ENCODE measurements at regions not wholly inside any gene's neighbourhood (a gene's known extent, or its start where the extent isn't known, plus 50 kb on each side); places are given as distances from the start of the nearest gene placed in this dataset.

DNA sequence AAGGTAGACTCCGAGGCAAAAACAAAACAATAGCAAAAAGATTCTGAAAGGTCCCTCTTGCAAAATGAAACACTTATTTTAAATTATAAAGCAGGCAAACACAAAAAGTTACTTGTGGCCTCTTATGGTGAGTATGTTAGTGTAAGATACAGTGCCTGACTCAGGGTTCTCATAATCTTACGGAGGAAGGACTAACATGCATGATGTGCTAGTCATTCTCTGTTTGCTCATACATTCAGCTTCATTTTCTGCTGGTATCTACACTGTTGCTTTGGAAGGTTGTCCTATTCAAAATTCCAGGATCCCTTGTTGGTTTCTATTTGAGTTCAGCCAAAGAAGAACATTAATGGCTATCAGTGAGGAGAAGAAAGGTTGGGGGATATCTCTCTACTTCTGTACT, 249.1 kb upstream of the FAM47A start:
- H3K4me1 ChIP-seq (ENCODE audit: control insufficient read depth, low read length), result no peaks in the 10 kb centered on the region
- no peaks in the 10 kb centered on the region for H3K9me3 ChIP-seq (ENCODE audit: control insufficient read depth, insufficient read depth, low read length)
- H3K27me3 ChIP-seq (ENCODE audit: control insufficient read depth, low read length), result no peaks in the 10 kb centered on the region
- no peaks in the 10 kb centered on the region for H3K36me3 ChIP-seq (ENCODE audit: control insufficient read depth, low read length)
- no peak overlapping the region for H3K4me3 ChIP-seq (ENCODE audit: low read length)
- H3K4me2 ChIP-seq (ENCODE audit: low read length), result no peak overlapping the region
- H4K20me1 ChIP-seq (ENCODE audit: control insufficient read depth, insufficient read depth, low read depth, low read length), result no peaks in the 10 kb centered on the region
- H3K79me2 ChIP-seq (ENCODE audit: control insufficient read depth, low read length), result no peaks in the 10 kb centered on the region
- no peak overlapping the region for H3K27ac ChIP-seq (ENCODE audit: low read depth, low read length)
- TF ChIP-seq, protein P1, sequence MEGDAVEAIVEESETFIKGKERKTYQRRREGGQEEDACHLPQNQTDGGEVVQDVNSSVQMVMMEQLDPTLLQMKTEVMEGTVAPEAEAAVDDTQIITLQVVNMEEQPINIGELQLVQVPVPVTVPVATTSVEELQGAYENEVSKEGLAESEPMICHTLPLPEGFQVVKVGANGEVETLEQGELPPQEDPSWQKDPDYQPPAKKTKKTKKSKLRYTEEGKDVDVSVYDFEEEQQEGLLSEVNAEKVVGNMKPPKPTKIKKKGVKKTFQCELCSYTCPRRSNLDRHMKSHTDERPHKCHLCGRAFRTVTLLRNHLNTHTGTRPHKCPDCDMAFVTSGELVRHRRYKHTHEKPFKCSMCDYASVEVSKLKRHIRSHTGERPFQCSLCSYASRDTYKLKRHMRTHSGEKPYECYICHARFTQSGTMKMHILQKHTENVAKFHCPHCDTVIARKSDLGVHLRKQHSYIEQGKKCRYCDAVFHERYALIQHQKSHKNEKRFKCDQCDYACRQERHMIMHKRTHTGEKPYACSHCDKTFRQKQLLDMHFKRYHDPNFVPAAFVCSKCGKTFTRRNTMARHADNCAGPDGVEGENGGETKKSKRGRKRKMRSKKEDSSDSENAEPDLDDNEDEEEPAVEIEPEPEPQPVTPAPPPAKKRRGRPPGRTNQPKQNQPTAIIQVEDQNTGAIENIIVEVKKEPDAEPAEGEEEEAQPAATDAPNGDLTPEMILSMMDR (IDR thresholded peaks at IDR 0.05; ENCODE audit: low read depth, low read length, poor library complexity, severe bottlenecking), result no peak
- no peak for TF ChIP-seq EZH2phosphoT487 (IDR thresholded peaks at IDR 0.05; ENCODE audit: borderline replicate concordance, low read length)
- no peaks in the 10 kb centered on the region for H3F3A ChIP-seq (ENCODE audit: control insufficient read depth, insufficient read depth)
- H3K9me2 ChIP-seq (replicated peaks; ENCODE audit: control insufficient read depth, low read length), result no peaks in the 10 kb centered on the region

GRCh38 chrX:34379891-34380290, 247.8 kb upstream of the FAM47A start:
- Histone ChIP-seq H3F3A (ENCODE audit: control insufficient read depth, insufficient read depth) (no peaks in the 10 kb centered on the region), H3K9me2 (replicated peaks; ENCODE audit: control insufficient read depth, low read length) (no peaks in the 10 kb centered on the region), H3K4me3 (ENCODE audit: low read length) (no peak overlapping the region), H3K4me2 (ENCODE audit: low read length) (no peak overlapping the region), H3K79me2 (ENCODE audit: control insufficient read depth, low read length) (no peaks in the 10 kb centered on the region), H3K27me3 (ENCODE audit: control insufficient read depth, low read length) (no peaks in the 10 kb centered on the region), H3K4me1 (ENCODE audit: control insufficient read depth, low read length) (no peaks in the 10 kb centered on the region), H3K27ac (ENCODE audit: low read depth, low read length) (no peak overlapping the region), H4K20me1 (ENCODE audit: control insufficient read depth, insufficient read depth, low read depth, low read length) (no peaks in the 10 kb centered on the region), H3K36me3 (ENCODE audit: control insufficient read depth, low read length) (no peaks in the 10 kb centered on the region), H3K9me3 (ENCODE audit: control insufficient read depth, insufficient read depth, low read length) (no peaks in the 10 kb centered on the region)
- TF ChIP-seq, protein P1 (IDR thresholded peaks at IDR 0.05; ENCODE audit: low read depth, low read length, poor library complexity, severe bottlenecking), result no peak
- TF ChIP-seq EZH2phosphoT487 (IDR thresholded peaks at IDR 0.05; ENCODE audit: borderline replicate concordance, low read length), result no peak

DNA sequence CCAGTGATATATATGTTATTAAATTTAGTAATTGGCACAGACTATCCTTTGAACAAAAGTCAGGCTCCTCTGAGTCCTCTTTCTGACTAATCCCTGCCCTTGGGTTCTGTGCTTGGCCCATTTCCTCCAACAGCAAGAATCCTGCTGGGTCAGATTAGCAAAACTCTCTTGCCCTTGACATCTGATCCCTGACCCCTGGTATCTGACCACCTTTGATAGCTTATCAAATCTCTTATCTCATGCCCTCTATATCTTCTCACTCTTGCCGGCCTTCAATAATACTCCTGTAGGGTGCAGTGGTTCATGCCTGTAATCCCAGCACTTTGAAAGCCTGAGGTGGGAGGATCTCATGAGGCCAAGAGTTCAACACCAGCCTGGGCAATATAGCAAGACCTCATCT, 245.5 kb upstream of the FAM47A start:
- no peaks in the 10 kb centered on the region for H3K36me3 ChIP-seq (ENCODE audit: control insufficient read depth, low read length)
- no peak for TF ChIP-seq EZH2phosphoT487 (IDR thresholded peaks at IDR 0.05; ENCODE audit: borderline replicate concordance, low read length)
- TF ChIP-seq, protein P1 (IDR thresholded peaks at IDR 0.05; ENCODE audit: low read depth, low read length, poor library complexity, severe bottlenecking), result no peak
- H3K9me3 ChIP-seq (ENCODE audit: control insufficient read depth, insufficient read depth, low read length), result no peaks in the 10 kb centered on the region
- no peaks in the 10 kb centered on the region for H3K79me2 ChIP-seq (ENCODE audit: control insufficient read depth, low read length)
- H3K27ac ChIP-seq (ENCODE audit: low read depth, low read length), result no peak overlapping the region
- H4K20me1 ChIP-seq (ENCODE audit: control insufficient read depth, insufficient read depth, low read depth, low read length), result no peaks in the 10 kb centered on the region
- no peak overlapping the region for H3K4me3 ChIP-seq (ENCODE audit: low read length)
- H3K9me2 ChIP-seq (replicated peaks; ENCODE audit: control insufficient read depth, low read length), result no peaks in the 10 kb centered on the region
- H3K4me1 ChIP-seq (ENCODE audit: control insufficient read depth, low read length), result no peaks in the 10 kb centered on the region
- no peaks in the 10 kb centered on the region for H3K27me3 ChIP-seq (ENCODE audit: control insufficient read depth, low read length)
- no peaks in the 10 kb centered on the region for H3F3A ChIP-seq (ENCODE audit: control insufficient read depth, insufficient read depth)
- no peak overlapping the region for H3K4me2 ChIP-seq (ENCODE audit: low read length)

- TF ChIP-seq, protein P1 (IDR thresholded peaks at IDR 0.05; ENCODE audit: low read depth, low read length, poor library complexity, severe bottlenecking), result no peak
- no peak for TF ChIP-seq EZH2phosphoT487 (IDR thresholded peaks at IDR 0.05; ENCODE audit: borderline replicate concordance, low read length)
- Histone ChIP-seq H3K4me1 (ENCODE audit: control insufficient read depth, low read length) (no peaks in the 10 kb centered on the region), H3F3A (ENCODE audit: control insufficient read depth, insufficient read depth) (no peaks in the 10 kb centered on the region), H3K79me2 (ENCODE audit: control insufficient read depth, low read length) (no peaks in the 10 kb centered on the region), H4K20me1 (ENCODE audit: control insufficient read depth, insufficient read depth, low read depth, low read length) (no peaks in the 10 kb centered on the region), H3K27me3 (ENCODE audit: control insufficient read depth, low read length) (no peaks in the 10 kb centered on the region), H3K36me3 (ENCODE audit: control insufficient read depth, low read length) (no peaks in the 10 kb centered on the region), H3K9me2 (replicated peaks; ENCODE audit: control insufficient read depth, low read length) (no peaks in the 10 kb centered on the region), H3K4me3 (ENCODE audit: low read length) (no peak overlapping the region), H3K27ac (ENCODE audit: low read depth, low read length) (no peak overlapping the region), H3K4me2 (ENCODE audit: low read length) (no peak overlapping the region), H3K9me3 (ENCODE audit: control insufficient read depth, insufficient read depth, low read length) (no peaks in the 10 kb centered on the region)
These were observed 239.6 kb upstream of the FAM47A start for GRCh38 chrX:34371754-34372153.
